Colonic mucosa (tissue), 4 donors: ENCODE measurements at regions not wholly inside any gene's neighbourhood (a gene's known extent, or its start where the extent isn't known, plus 50 kb on each side); places are given as distances from the start of the nearest gene placed in this dataset.

Source experiments
- DNase-seq: peaks from one replicate; pipeline ENCODE4 v3.0.0-alpha.2; 2020
- H3K27ac ChIP-seq: fragments of 200-600 bp; one replicate; pipeline ENCODE4 v1.8.0; 2021
- H3K27me3 ChIP-seq: fragments of 200-600 bp; one replicate; pipeline ENCODE4 v1.8.0; 2021
- H3K36me3 ChIP-seq: fragments of 200-600 bp; one replicate; pipeline ENCODE4 v1.8.0; 2021
- H3K4me1 ChIP-seq: fragments of 200-600 bp; one replicate; pipeline ENCODE4 v1.8.0; 2021; ENCODE audit warnings: mild to moderate bottlenecking
- H3K4me3 ChIP-seq: fragments of 200-600 bp; one replicate; pipeline ENCODE4 v1.8.0; 2021
- H3K9ac ChIP-seq, 2 donors: one replicate each; pipeline ENCODE4 v1.7.0; 2013; ENCODE audit warnings: control low read depth in 2 of 2, low read depth in 2 of 2, low read length in 2 of 2
- H3K9me3 ChIP-seq: fragments of 200-600 bp; one replicate; pipeline ENCODE4 v1.8.0; 2021
- CTCF ChIP-seq: fragments of 200-600 bp; IDR thresholded peaks from one replicate; pipeline ENCODE4 v1.8.0; 2022; ENCODE audit warnings: antibody characterized with exemption, mild to moderate bottlenecking
- intact Hi-C: fragments of 100-400 bp; cut with DNase I; formaldehyde crosslinking; loops from one replicate; pipeline ENCODE4 v1.14.1; 2022
- donor health status: healthy.
- donor health status: DM: no; HTN: no; CAD: no.
- donor health status: DM: no; HTN: no; CAD: no.

DNA sequence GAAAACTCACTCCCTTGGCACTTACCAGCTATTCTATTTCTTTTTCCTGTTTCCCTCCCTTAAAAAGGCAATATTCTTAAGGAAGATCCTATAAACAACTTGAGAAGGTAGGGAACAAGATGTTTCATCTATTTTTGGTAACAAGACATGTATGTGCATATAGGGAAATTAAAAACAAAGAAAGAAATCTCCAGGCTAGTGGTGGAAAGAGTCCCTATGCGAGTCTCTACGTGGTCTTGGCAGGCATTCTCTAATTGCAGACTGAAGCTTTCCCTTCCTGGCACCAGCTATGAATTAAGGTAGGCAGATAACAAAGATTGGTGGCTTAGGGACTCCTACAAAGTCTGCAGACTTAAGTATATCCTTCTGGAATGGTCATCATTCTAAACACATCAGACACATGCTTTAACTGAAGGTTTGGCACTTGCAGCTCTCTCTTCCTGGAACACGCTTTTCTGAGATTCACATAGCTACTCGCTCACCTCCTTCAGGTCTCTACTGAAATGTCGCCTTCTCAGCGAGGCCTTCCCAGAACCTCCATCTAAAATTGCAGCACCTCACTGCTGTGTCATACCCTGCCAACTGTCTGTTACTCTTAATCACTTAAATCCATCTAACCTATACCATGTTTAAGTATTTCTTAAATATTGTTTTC lies 336.0 kb downstream of the VGLL3 start:
- H3K4me3 ChIP-seq, result no peak overlapping the region
- no peak for TF ChIP-seq CTCF
- H3K27me3 ChIP-seq, result no peaks in the 10 kb centered on the region
- intact Hi-C loops, result no loop called here
- no peak for DNase-seq
- H3K9ac ChIP-seq, result no peak overlapping the region
- H3K36me3 ChIP-seq, result no peaks in the 10 kb centered on the region
- H3K27ac ChIP-seq, result no peak overlapping the region
- no peaks in the 10 kb centered on the region for H3K9me3 ChIP-seq
- no peaks in the 10 kb centered on the region for H3K4me1 ChIP-seq

DNA sequence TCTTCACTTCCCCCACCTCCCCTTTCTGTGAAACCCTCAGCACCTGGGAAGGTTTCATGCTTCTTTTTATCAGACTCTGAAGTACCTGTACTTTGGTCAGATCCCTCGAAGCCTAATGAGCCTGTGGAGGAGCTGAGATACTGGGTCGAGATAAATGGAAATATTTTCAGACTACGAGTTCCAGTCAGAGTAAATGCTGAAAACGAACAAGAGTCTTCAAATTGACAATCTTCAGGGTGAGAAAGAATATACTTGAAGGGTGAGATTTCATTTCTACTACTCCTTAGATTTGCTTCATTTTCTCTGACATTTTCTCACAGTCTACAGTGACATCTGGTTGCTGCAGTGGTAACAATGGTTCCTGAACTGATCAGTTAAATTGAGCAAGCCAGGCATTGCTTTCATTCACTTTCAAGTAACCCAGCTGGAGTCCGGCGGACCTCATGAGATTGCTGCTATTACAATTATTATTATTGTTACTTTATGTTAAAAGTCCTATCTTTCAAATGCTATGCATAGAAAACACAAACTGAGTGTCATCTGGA lies 337.2 kb downstream of the VGLL3 start:
- no peak for DNase-seq
- intact Hi-C loops, result no loop called here
- no peak overlapping the region for H3K27ac ChIP-seq
- H3K36me3 ChIP-seq, result no peaks in the 10 kb centered on the region
- no peak overlapping the region for H3K4me3 ChIP-seq
- no peak for TF ChIP-seq CTCF
- H3K4me1 ChIP-seq, result no peaks in the 10 kb centered on the region
- no peaks in the 10 kb centered on the region for H3K9me3 ChIP-seq
- no peak overlapping the region for H3K9ac ChIP-seq
- H3K27me3 ChIP-seq, result no peaks in the 10 kb centered on the region

DNA sequence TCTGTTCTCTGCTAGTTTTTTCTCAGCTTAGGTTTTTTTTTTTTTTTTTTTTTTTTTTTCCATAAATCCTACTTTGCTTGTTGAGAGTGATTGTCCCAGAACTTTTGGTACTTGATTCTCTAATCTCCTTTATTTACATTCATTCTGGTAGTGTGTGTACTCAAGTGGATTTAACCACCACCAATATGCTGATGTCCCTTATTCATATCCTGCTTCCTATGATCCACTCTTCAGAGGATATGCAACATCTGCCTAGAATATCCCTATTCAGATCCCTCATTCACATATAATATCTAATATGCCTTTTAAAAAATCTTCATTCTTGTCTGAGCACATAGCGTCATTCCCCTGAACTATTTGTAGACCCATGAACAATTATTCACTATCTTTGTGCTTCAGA lies 342.9 kb downstream of the VGLL3 start:
- no peaks in the 10 kb centered on the region for H3K4me1 ChIP-seq
- H3K36me3 ChIP-seq, result no peaks in the 10 kb centered on the region
- H3K4me3 ChIP-seq, result no peak overlapping the region
- H3K9me3 ChIP-seq, result no peaks in the 10 kb centered on the region
- H3K27ac ChIP-seq, result no peak overlapping the region
- TF ChIP-seq CTCF, result no peak
- H3K9ac ChIP-seq, result no peak overlapping the region
- H3K27me3 ChIP-seq, result no peaks in the 10 kb centered on the region
- intact Hi-C loops, result no loop called here
- DNase-seq, result no peak

DNA sequence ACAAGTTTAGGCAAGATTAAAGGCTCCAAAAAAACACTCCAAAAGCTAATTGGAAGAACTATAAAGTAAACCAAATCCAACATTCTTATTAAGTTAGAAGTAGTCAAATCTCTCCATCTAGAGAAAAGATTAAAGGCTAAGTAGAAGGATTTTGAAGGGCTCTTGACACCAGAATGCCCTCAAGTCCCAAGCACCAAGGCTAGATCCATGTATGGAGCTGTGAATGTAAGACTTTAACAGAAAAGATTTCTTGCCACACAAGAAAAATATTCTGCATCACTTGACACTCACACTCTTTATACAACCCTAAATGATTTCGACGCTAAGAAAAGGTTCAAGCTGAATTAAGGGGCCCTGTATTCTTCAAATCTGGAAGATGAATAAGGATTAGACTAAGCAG lies 345.2 kb downstream of the VGLL3 start:
- DNase-seq, result no peak
- H3K9me3 ChIP-seq, result no peaks in the 10 kb centered on the region
- H3K36me3 ChIP-seq, result no peaks in the 10 kb centered on the region
- intact Hi-C loops, result no loop called here
- H3K27me3 ChIP-seq, result no peaks in the 10 kb centered on the region
- H3K27ac ChIP-seq, result no peak overlapping the region
- H3K9ac ChIP-seq, result no peak overlapping the region
- no peak for TF ChIP-seq CTCF
- no peak overlapping the region for H3K4me3 ChIP-seq
- no peaks in the 10 kb centered on the region for H3K4me1 ChIP-seq

GRCh38 chr3:86634361-86634760 lies 356.6 kb downstream of the VGLL3 start:
- TF ChIP-seq CTCF, result no peak
- Histone ChIP-seq H3K9me3 (no peaks in the 10 kb centered on the region), H3K36me3 (no peaks in the 10 kb centered on the region), H3K4me1 (no peaks in the 10 kb centered on the region), H3K27me3 (no peaks in the 10 kb centered on the region), H3K4me3 (no peak overlapping the region), H3K27ac (no peak overlapping the region), H3K9ac (no peak overlapping the region)
- no peak for DNase-seq
- intact Hi-C loops, result no loop called here
